GM12872 (cell line): ENCODE measurements at regions not wholly inside any gene's neighbourhood (a gene's known extent, or its start where the extent isn't known, plus 50 kb on each side); places are given as distances from the start of the nearest gene placed in this dataset.

Experiments used
- CTCF ChIP-seq: IDR thresholded peaks from 3 replicates; pipeline ENCODE4 v1.5.1; 2011; ENCODE audit warnings: low read depth, mild to moderate bottlenecking, low read length, moderate library complexity; ENCODE audit not compliant: insufficient read depth

- TF ChIP-seq CTCF, result no peak
Observed at GRCh38 chr3:152684279-152684678, 150.7 kb upstream of the P2RY1 start.

- TF ChIP-seq CTCF, result no peak
Observed at GRCh38 chr3:152688313-152688712, 146.6 kb upstream of the P2RY1 start.

GRCh38 chr3:152695840-152696239 lies 139.1 kb upstream of the P2RY1 start:
- TF ChIP-seq CTCF, result no peak

GRCh38 chr3:152696962-152697361 lies 138.0 kb upstream of the P2RY1 start:
- TF ChIP-seq CTCF, result no peak

GRCh38 chr3:152703245-152703890 lies 131.6 kb upstream of the P2RY1 start:
- TF ChIP-seq CTCF, result no peak

GRCh38 chr3:152706991-152707713 lies 127.8 kb upstream of the P2RY1 start:
- TF ChIP-seq CTCF, result no peak

- TF ChIP-seq CTCF, result no peak
Observed at GRCh38 chr3:152709659-152710058, 125.3 kb upstream of the P2RY1 start.
